Smooth muscle cell (in vitro differentiated cells): ENCODE measurements at regions not wholly inside any gene's neighbourhood (a gene's known extent, or its start where the extent isn't known, plus 50 kb on each side); places are given as distances from the start of the nearest gene placed in this dataset.
"Not testable (repeated sequence)": the region's sequence is repeated elsewhere in the genome, so short reads cannot be mapped to it uniquely, and the experiment has no call there.

Source experiments
- DNase-seq: peaks from one replicate; lab custom pipeline; 2025; ENCODE audit not compliant: unreplicated experiment; lab: John Stamatoyannopoulos, UW
- H2AFZ ChIP-seq: fragments of 200-600 bp; sonication (generic); 2 replicates; pipeline ENCODE4 v1.6.0; 2016; ENCODE audit warnings: antibody characterized with exemption, low read depth, mild to moderate bottlenecking
- H3F3A ChIP-seq: fragments of 200-600 bp; sonication (generic); 2 replicates; pipeline ENCODE4 v1.6.0; 2017; ENCODE audit warnings: antibody characterized with exemption, low read depth
- H3K27ac ChIP-seq: fragments of 200-600 bp; sonication (generic); 2 replicates; pipeline ENCODE4 v1.5.1; 2016; ENCODE audit warnings: low read depth, mild to moderate bottlenecking
- H3K27me3 ChIP-seq: fragments of 200-600 bp; sonication (generic); 2 replicates; pipeline ENCODE4 v1.6.1; 2016; ENCODE audit warnings: low read depth, mild to moderate bottlenecking
- H3K36me3 ChIP-seq: fragments of 200-600 bp; sonication (generic); 2 replicates; pipeline ENCODE4 v1.5.1; 2016; ENCODE audit warnings: low read depth
- H3K4me1 ChIP-seq: fragments of 200-600 bp; sonication (generic); 2 replicates; pipeline ENCODE4 v1.5.1; 2016; ENCODE audit warnings: low read depth
- H3K4me2 ChIP-seq: fragments of 200-600 bp; sonication (generic); 2 replicates; pipeline ENCODE4 v1.6.0; 2016; ENCODE audit warnings: mild to moderate bottlenecking
- H3K4me3 ChIP-seq: fragments of 200-600 bp; sonication (generic); 2 replicates; pipeline ENCODE4 v1.5.1; 2016; ENCODE audit warnings: mild to moderate bottlenecking
- H3K79me2 ChIP-seq: fragments of 200-600 bp; sonication (generic); 2 replicates; pipeline ENCODE4 v1.6.0; 2016; ENCODE audit warnings: low read depth, mild to moderate bottlenecking
- H3K9ac ChIP-seq: fragments of 200-600 bp; sonication (generic); 2 replicates; pipeline ENCODE4 v1.6.0; 2016; ENCODE audit warnings: low read depth
- H3K9me3 ChIP-seq: fragments of 200-600 bp; sonication (generic); replicated peaks from 2 replicates; pipeline ENCODE4 v1.5.1; 2016; ENCODE audit warnings: low read depth
- H4K20me1 ChIP-seq: fragments of 200-600 bp; sonication (generic); 2 replicates; pipeline ENCODE4 v1.6.0; 2016; ENCODE audit warnings: low read depth
- WGBS: methylation state at CpG from one replicate; pipeline ENCODE4 v1.1.7; 2016; ENCODE audit warnings: low lambda C conversion rate; 5-methylcytosine and 5-hydroxymethylcytosine counted together
- TF ChIP-seq, protein P1 (sequence below): fragments of 200-600 bp; sonication (generic); IDR thresholded peaks from 2 replicates; pipeline ENCODE4 v1.5.1; 2017; ENCODE audit warnings: borderline replicate concordance, mild to moderate bottlenecking, antibody characterized with exemption; ENCODE audit not compliant: insufficient read depth, poor library complexity, severe bottlenecking

DNA sequence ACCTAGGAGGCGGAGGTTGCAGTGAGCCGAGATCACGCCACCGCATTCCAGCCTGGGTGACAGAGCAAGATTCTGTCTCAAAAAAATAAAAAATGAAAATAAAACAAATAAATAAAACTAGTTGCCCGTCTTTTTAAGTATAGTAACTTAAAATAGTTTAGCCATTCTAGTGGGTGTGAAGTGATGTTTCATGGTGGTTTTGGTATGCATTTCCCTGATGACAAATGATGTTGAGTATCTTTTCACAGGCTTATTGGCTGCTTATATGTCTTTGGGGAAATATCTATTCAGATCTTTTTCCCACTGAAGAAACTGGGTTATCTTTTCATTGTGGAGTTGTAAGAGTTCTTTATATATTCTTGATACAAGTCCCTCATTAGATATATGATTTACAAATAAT is 102.4 kb upstream of the METAP2 start:
- H3K4me1 ChIP-seq = no peaks in the 10 kb centered on the region
- H3K79me2 ChIP-seq = no peaks in the 10 kb centered on the region
- no peak overlapping the region for H3K27ac ChIP-seq
- TF ChIP-seq, protein P1, sequence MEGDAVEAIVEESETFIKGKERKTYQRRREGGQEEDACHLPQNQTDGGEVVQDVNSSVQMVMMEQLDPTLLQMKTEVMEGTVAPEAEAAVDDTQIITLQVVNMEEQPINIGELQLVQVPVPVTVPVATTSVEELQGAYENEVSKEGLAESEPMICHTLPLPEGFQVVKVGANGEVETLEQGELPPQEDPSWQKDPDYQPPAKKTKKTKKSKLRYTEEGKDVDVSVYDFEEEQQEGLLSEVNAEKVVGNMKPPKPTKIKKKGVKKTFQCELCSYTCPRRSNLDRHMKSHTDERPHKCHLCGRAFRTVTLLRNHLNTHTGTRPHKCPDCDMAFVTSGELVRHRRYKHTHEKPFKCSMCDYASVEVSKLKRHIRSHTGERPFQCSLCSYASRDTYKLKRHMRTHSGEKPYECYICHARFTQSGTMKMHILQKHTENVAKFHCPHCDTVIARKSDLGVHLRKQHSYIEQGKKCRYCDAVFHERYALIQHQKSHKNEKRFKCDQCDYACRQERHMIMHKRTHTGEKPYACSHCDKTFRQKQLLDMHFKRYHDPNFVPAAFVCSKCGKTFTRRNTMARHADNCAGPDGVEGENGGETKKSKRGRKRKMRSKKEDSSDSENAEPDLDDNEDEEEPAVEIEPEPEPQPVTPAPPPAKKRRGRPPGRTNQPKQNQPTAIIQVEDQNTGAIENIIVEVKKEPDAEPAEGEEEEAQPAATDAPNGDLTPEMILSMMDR = no peak
- H3K4me3 ChIP-seq = no peak overlapping the region
- no peak overlapping the region for H3K4me2 ChIP-seq
- H3K27me3 ChIP-seq = no peaks in the 10 kb centered on the region
- no peaks in the 10 kb centered on the region for H4K20me1 ChIP-seq
- no peaks in the 10 kb centered on the region for H3F3A ChIP-seq
- no peaks in the 10 kb centered on the region for H3K9me3 ChIP-seq
- no peak for DNase-seq
- no peak overlapping the region for H3K9ac ChIP-seq
- no peak overlapping the region for H2AFZ ChIP-seq
- no peaks in the 10 kb centered on the region for H3K36me3 ChIP-seq
- 92% methylated on average over 5 of the region's 5 CpGs for WGBS

GRCh38 chr12:95379481-95379880 is 94.5 kb upstream of the METAP2 start:
- not testable (repeated sequence) for H3K9me3 ChIP-seq, H3K9ac ChIP-seq, H3K4me2 ChIP-seq, H3F3A ChIP-seq, H2AFZ ChIP-seq, DNase-seq, H4K20me1 ChIP-seq, H3K27me3 ChIP-seq, H3K27ac ChIP-seq, H3K4me1 ChIP-seq, H3K79me2 ChIP-seq, H3K36me3 ChIP-seq, H3K4me3 ChIP-seq
- WGBS = 96% methylated on average over 15 of the region's 23 CpGs

DNA sequence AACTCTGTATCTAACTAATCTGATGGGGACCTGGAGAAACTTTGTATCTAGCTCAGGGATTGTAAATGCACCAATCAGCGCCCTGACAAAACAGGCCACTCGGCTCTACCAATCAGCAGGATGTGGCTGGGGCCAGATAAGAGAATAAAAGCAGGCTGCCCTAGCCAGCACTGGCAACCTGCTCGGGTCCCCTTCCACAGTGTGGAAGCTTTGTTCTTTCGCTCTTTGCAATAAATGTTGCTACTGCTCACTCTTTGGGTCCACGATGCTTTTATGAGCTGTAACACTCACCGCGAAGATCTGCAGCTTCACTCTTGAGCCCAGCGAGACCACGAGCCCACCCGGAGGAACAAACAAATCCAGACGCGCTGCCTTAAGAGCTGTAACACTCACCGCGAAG is 93.6 kb upstream of the METAP2 start:
- not testable (repeated sequence) for H3K9ac ChIP-seq

DNA sequence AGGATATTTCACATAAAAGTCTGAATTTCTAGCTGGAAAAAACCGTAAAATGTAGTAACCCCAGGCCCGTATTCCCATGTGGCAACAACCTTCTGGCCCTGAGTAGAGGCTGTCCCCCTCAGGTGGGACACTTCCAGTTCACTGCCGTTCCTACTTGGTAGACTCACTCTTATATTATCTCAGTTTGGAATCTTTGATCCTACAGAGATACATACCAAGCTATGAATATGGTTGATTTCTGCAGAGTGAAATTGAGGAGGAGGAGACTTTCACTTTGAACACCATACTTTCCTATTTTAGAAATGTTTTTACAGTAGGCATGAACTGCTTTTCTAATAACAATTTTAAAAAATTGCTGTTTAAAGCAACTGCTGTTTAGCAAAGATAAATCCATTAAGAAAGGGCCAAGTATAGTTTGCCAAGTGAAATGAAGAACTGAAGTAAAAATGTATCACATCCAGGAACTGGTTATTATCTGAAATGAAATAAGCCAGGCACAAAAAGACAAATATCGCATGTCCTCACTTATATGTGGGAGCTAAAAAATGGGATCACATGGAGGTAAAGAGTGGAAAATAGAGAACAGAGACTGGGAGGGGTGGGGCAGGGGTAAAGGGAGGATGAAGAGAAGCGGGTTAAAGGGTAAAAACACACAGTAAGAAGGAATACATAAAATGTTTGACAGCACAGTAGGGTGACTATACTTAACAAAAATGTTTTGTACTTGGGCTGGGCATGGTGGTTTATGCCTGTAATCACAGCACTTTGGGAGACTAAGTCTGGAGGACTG is 92.8 kb upstream of the METAP2 start:
- H3K4me1 ChIP-seq = no peaks in the 10 kb centered on the region
- no peaks in the 10 kb centered on the region for H3K36me3 ChIP-seq
- DNase-seq = no peak
- H3K27ac ChIP-seq = no peak overlapping the region
- H3K79me2 ChIP-seq = no peaks in the 10 kb centered on the region
- H3K9me3 ChIP-seq = no peaks in the 10 kb centered on the region
- 96% methylated on average over 5 of the region's 5 CpGs for WGBS
- no peaks in the 10 kb centered on the region for H4K20me1 ChIP-seq
- H3K4me3 ChIP-seq = no peak overlapping the region
- TF ChIP-seq, protein P1 = no peak
- no peak overlapping the region for H2AFZ ChIP-seq
- H3K27me3 ChIP-seq = no peaks in the 10 kb centered on the region
- H3K4me2 ChIP-seq = no peak overlapping the region
- no peaks in the 10 kb centered on the region for H3F3A ChIP-seq
- H3K9ac ChIP-seq = no peak overlapping the region

More for the DNA sequence above, 93.6 kb upstream of the METAP2 start:
- H3K4me1 ChIP-seq, H3K27me3 ChIP-seq, H3K36me3 ChIP-seq, H3K4me3 ChIP-seq, H3K79me2 ChIP-seq, H3F3A ChIP-seq, H2AFZ ChIP-seq, H3K9me3 ChIP-seq, H3K27ac ChIP-seq, H3K4me2 ChIP-seq, H4K20me1 ChIP-seq, DNase-seq: not testable (repeated sequence)
- 86% methylated on average over 14 of the region's 14 CpGs for WGBS

- H3K27ac ChIP-seq = not testable (repeated sequence)
Observed at GRCh38 chr12:95383920-95384319, 90.0 kb upstream of the METAP2 start.

More at GRCh38 chr12:95383920-95384319, 90.0 kb upstream of the METAP2 start:
- 86% methylated on average over 8 of the region's 8 CpGs for WGBS
- H3K9ac ChIP-seq, H3K27me3 ChIP-seq, H3F3A ChIP-seq, H4K20me1 ChIP-seq, H2AFZ ChIP-seq, H3K36me3 ChIP-seq, H3K79me2 ChIP-seq, H3K4me3 ChIP-seq, H3K4me1 ChIP-seq, H3K4me2 ChIP-seq, DNase-seq, H3K9me3 ChIP-seq: not testable (repeated sequence)
